ENCODE measurements at regions not wholly inside any gene's neighbourhood (a gene's known extent, or its start where the extent isn't known, plus 50 kb on each side); places are given as distances from the start of the nearest gene placed in this dataset.

DNA sequence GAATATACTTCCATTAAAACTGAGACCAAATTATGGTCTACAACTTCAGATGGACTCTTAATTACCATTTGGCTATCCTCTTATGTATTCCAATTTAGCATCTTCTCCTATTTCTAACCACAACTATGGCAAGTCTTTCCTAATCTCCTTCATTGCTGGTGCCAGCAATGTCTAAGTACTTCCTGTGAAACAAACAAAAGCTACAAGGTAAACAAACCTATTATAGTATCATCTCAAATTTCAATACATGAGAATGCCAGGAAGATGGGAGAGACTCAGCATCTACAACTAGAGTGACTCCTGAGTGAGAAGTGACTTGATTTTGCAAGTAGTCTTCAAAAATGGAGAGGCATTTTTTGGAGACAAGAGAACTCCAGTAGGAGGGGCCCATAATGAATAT, 202.9 kb upstream of the ATXN7L3B start:
- no peak for TF ChIP-seq POLR2AphosphoS5 (IDR thresholded peaks at IDR 0.05)
- TF ChIP-seq, protein P1, sequence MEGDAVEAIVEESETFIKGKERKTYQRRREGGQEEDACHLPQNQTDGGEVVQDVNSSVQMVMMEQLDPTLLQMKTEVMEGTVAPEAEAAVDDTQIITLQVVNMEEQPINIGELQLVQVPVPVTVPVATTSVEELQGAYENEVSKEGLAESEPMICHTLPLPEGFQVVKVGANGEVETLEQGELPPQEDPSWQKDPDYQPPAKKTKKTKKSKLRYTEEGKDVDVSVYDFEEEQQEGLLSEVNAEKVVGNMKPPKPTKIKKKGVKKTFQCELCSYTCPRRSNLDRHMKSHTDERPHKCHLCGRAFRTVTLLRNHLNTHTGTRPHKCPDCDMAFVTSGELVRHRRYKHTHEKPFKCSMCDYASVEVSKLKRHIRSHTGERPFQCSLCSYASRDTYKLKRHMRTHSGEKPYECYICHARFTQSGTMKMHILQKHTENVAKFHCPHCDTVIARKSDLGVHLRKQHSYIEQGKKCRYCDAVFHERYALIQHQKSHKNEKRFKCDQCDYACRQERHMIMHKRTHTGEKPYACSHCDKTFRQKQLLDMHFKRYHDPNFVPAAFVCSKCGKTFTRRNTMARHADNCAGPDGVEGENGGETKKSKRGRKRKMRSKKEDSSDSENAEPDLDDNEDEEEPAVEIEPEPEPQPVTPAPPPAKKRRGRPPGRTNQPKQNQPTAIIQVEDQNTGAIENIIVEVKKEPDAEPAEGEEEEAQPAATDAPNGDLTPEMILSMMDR (IDR thresholded peaks at IDR 0.05; ENCODE audit: poor library complexity, severe bottlenecking) = no peak
- TF ChIP-seq EZH2 (IDR thresholded peaks at IDR 0.05; ENCODE audit: borderline replicate concordance, insufficient read depth, low read length, poor library complexity, severe bottlenecking) = no peak
- TF ChIP-seq EP300 (conservative IDR thresholded peaks at IDR 0.05; ENCODE audit: poor library complexity, severe bottlenecking) = no peak
- no peak for TF ChIP-seq TAF1 (IDR thresholded peaks at IDR 0.05; ENCODE audit: low read depth)
- TF ChIP-seq REST (IDR thresholded peaks at IDR 0.05; ENCODE audit: borderline replicate concordance) = no peak
- TF ChIP-seq SMC3 (conservative IDR thresholded peaks at IDR 0.05; ENCODE audit: poor library complexity) = no peak

All from neural cell (in vitro differentiated cells).